GM12878 (cell line): ENCODE measurements at regions not wholly inside any gene's neighbourhood (a gene's known extent, or its start where the extent isn't known, plus 50 kb on each side); places are given as distances from the start of the nearest gene placed in this dataset.

Experiments used
- ATAC-seq: fragments of 200-7000 bp; cut with Tn5 transposase; 3 replicates; pipeline ENCODE4 v1.9.1; 2020; ENCODE audit warnings: mild to moderate bottlenecking, moderate library complexity
- BruUV-seq: library from RNA; stranded (reverse); fragments of 400-500 nt; replicated peaks from 2 replicates; lab custom pipeline; 2021; lab: Mats Ljungman, UMichigan
- CTCF ChIA-PET: fragments of 300-600 bp; sonication (Branson Sonifier 250); formaldehyde crosslinking; extraction: SDS; loops from one replicate; lab custom pipeline; 2021; ENCODE audit warnings: inconsistent platforms; lab: Yijun Ruan, JAX
- POLR2A ChIA-PET: fragments of 350-600 bp; formaldehyde crosslinking; extraction: SDS; loops from one replicate; lab custom pipeline; 2021; ENCODE audit warnings: inconsistent platforms; lab: Charles Lee
- RAD21 ChIA-PET: fragments of 300-600 bp; sonication (Branson Sonifier 250); formaldehyde crosslinking; loops from one replicate; lab custom pipeline; 2023; ENCODE audit warnings: antibody characterized with exemption; ENCODE audit not compliant: unreplicated experiment; lab: Charles Lee
- SMC1A ChIA-PET: fragments of 300-600 bp; sonication (Branson Sonifier 250); formaldehyde crosslinking; loops from one replicate; lab custom pipeline; 2023; ENCODE audit not compliant: unreplicated experiment, uncharacterized antibody; lab: Charles Lee
- DNase-seq: peaks from one replicate; pipeline ENCODE4 v3.0.0-alpha.2; 2011; ENCODE audit warnings: low read depth, low spot score
- FAIRE-seq: peaks from 3 replicates; lab custom pipeline; 2011; peaks lifted over from hg19 to GRCh38; lab: Jason Lieb, UNC
- H2AFZ ChIP-seq: 2 replicates; pipeline ENCODE4 v1.6.0; 2011; ENCODE audit warnings: low read depth, low read length, control low read depth; ENCODE audit not compliant: control insufficient read depth
- H3K27ac ChIP-seq: 2 replicates; pipeline ENCODE4 v1.5.1; 2011; ENCODE audit warnings: control low read depth; ENCODE audit not compliant: control insufficient read depth, insufficient read depth
- H3K27me3 ChIP-seq, 2 experiments: replicated peaks in 1 of 2; 2 replicates each; pipeline versions ENCODE4 v1.6.0 to v1.6.1; 2011; ENCODE audit warnings: low read length in 1 of 2; ENCODE audit not compliant: control insufficient read depth in 2 of 2, insufficient read depth in 2 of 2
- H3K36me3 ChIP-seq, 2 experiments: 2 replicates each; pipeline ENCODE4 v1.5.1; 2011; ENCODE audit warnings: low read length in 1 of 2; ENCODE audit not compliant: control insufficient read depth in 2 of 2, insufficient read depth in 2 of 2
- H3K4me1 ChIP-seq: 2 replicates; pipeline ENCODE4 v1.6.1; 2011; ENCODE audit warnings: mild to moderate bottlenecking, low read length, moderate library complexity, mixed read lengths; ENCODE audit not compliant: control insufficient read depth, insufficient read depth
- H3K4me2 ChIP-seq: 2 replicates; pipeline ENCODE4 v1.6.0; 2011; ENCODE audit warnings: control low read depth; ENCODE audit not compliant: control insufficient read depth, insufficient read depth
- H3K4me3 ChIP-seq: fragments of 200-600 bp; sonication (generic); 2 replicates; pipeline ENCODE4 v1.5.1; 2016
- H3K79me2 ChIP-seq: 2 replicates; pipeline ENCODE4 v1.6.0; 2011; ENCODE audit warnings: low read length; ENCODE audit not compliant: control insufficient read depth, insufficient read depth
- H3K9ac ChIP-seq: 2 replicates; pipeline ENCODE4 v1.8.0; 2011; ENCODE audit warnings: low read length, control low read depth, mixed read lengths; ENCODE audit not compliant: control insufficient read depth, insufficient read depth
- H3K9me3 ChIP-seq: replicated peaks from 3 replicates; pipeline ENCODE4 v1.5.1; 2011; ENCODE audit warnings: mild to moderate bottlenecking, low read length; ENCODE audit not compliant: control insufficient read depth, insufficient read depth
- H4K20me1 ChIP-seq: 2 replicates; pipeline ENCODE4 v1.6.0; 2011; ENCODE audit not compliant: control insufficient read depth, insufficient read depth
- BRCA1 ChIP-seq: IDR thresholded peaks from 2 replicates; pipeline ENCODE4 v1.6.1; 2011; ENCODE audit warnings: low read depth, low read length, improper control_type of control experiment
- CHD4 ChIP-seq: fragments of 200-600 bp; sonication (generic); IDR thresholded peaks from 2 replicates; pipeline ENCODE4 v1.6.1; 2016; ENCODE audit warnings: mild to moderate bottlenecking
- EGR1 ChIP-seq, 2 experiments: IDR thresholded peaks; 1 replicate in 1 of 2; 2 replicates in 1 of 2; pipeline ENCODE4 v1.6.1; 2011 to 2012; ENCODE audit warnings: low read depth in 2 of 2, low read length in 2 of 2, borderline replicate concordance in 1 of 2, mild to moderate bottlenecking in 1 of 2, moderate library complexity in 1 of 2
- HCFC1 ChIP-seq: fragments of 150-350 bp; IDR thresholded peaks from 2 replicates; pipeline ENCODE4 v1.6.1; 2014; ENCODE audit warnings: low read length
- MEF2A ChIP-seq: IDR thresholded peaks from 2 replicates; pipeline ENCODE4 v1.6.1; 2011; ENCODE audit warnings: low read depth, mild to moderate bottlenecking, low read length, moderate library complexity; ENCODE audit not compliant: insufficient read depth
- MTA3 ChIP-seq: IDR thresholded peaks from 2 replicates; pipeline ENCODE4 v1.6.1; 2012; ENCODE audit warnings: low read length, inconsistent platforms, borderline replicate concordance
- SPI1 ChIP-seq: IDR thresholded peaks from 2 replicates; pipeline ENCODE4 v1.6.1; 2011; ENCODE audit warnings: low read depth, mild to moderate bottlenecking, low read length, moderate library complexity, borderline replicate concordance; ENCODE audit not compliant: insufficient read depth
- STAT3 ChIP-seq: IDR thresholded peaks from 2 replicates; pipeline ENCODE4 v1.6.1; 2011; ENCODE audit warnings: low read depth, low read length, improper control_type of control experiment
- ZNF274 ChIP-seq: IDR thresholded peaks from one replicate; pipeline ENCODE4 v1.8.0; 2011; ENCODE audit not compliant: insufficient read length, insufficient read depth
- WGBS: methylation state at CpG from one replicate; pipeline ENCODE4 v1.1.6; 2016; ENCODE audit warnings: low lambda C conversion rate; ENCODE audit not compliant: insufficient replicate concordance, insufficient coverage; ENCODE audit errors: missing lambda C conversion rate; 5-methylcytosine and 5-hydroxymethylcytosine counted together
- in situ Hi-C: fragments of 300-500 bp; cut with MboI; formaldehyde crosslinking; loops from 9 replicates; pipeline ENCODE4 v1.14.3; 2018; ENCODE audit warnings: mixed read lengths
- intact Hi-C: fragments of 100-400 bp; cut with micrococcal nuclease; formaldehyde crosslinking; loops from one replicate; pipeline ENCODE4 v1.14.2; 2022; ENCODE audit not compliant: unreplicated experiment
- TF ChIP-seq, protein P1 (sequence below): fragments of 150-350 bp; IDR thresholded peaks from 2 replicates; pipeline ENCODE4 v1.6.1; 2016; ENCODE audit warnings: low read depth, low read length
- TF ChIP-seq, protein P2 (sequence below): fragments of 450-650 bp; IDR thresholded peaks from 2 replicates; pipeline ENCODE4 v1.6.1; 2014; ENCODE audit warnings: mild to moderate bottlenecking

DNA sequence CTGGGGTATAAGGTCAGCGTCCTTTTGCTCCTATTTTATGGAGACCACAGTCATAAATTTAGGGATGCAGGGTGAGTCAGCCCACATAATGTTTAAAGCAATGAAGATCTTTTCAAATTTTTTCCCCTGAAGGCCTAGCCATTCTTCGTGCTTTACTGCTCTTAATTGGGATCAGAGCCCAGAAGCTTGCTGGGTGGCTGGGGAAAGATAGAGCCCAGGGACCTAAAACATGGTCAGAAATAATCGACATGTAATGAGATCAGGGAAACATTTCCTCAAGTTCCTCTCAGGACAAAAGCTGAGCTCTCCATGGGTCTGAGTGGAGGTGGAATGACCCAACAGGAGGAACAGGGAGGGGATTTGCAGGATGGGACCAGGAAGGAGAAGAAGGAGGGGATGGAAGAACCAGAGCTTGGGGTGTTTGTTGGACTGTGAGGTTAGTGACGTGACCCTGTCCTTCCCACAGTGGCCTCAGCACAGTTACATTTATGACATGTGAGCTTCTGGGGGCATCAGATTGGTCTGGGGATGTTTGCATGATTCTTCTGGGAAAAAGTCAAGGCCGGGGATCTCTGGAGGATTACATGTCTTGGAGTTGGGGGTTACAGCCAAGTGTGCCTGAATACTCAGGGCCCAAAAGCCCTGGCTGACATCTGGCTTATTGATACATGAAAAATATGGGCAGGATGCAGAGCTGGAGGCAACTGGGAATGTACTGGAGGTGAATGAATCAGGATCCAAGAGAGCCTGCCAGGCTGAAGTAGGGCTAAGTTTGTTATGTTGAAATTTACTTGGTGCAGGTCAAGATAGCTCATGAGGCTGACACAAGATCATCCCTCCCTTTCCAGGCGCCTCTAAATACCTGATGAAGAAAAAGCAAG, 477.9 kb downstream of the RPS24 start:
- no peak overlapping the region for H3K9ac ChIP-seq
- H3K27ac ChIP-seq: no peak overlapping the region
- no peaks in the 10 kb centered on the region for H3K79me2 ChIP-seq
- H3K27me3 ChIP-seq: peaks cover 2 to 4% of the 10 kb centered on the region in 2 experiments; a peak in 3 of 4 replicates
- ChIA-PET RAD21 (interaction anchor here (0.6 kb wide), 1 partner anchor 13 kb away, joined by 3 read pairs; no protein-coding TSS in a partner anchor), POLR2A (no interaction called here), SMC1A (interaction anchor here (0.8 kb wide), 1 partner anchor 464 kb away, joined by 3 read pairs; no protein-coding TSS in a partner anchor), CTCF (no interaction called here)
- no peak overlapping the region for H3K4me2 ChIP-seq
- no peak for FAIRE-seq
- in situ Hi-C loops (no loop called here), intact Hi-C loops (no loop called here)
- H4K20me1 ChIP-seq: no peaks in the 10 kb centered on the region
- H3K9me3 ChIP-seq: no peaks in the 10 kb centered on the region
- ATAC-seq: no peak
- no peak overlapping the region for H2AFZ ChIP-seq
- no peak for DNase-seq
- no peaks in the 10 kb centered on the region for H3K4me1 ChIP-seq
- WGBS: 1% methylated on average over 6 of the region's 6 CpGs
- H3K4me3 ChIP-seq: no peak overlapping the region
- H3K36me3 ChIP-seq: no peaks in the 10 kb centered on the region
- TF ChIP-seq MTA3: no peak
- no peak for TF ChIP-seq MEF2A
- TF ChIP-seq EGR1 (IDR thresholded peaks at IDR 0.05; ENCODE audit: borderline replicate concordance in 1 of 2, low read depth in 2 of 2, low read length in 2 of 2): no peak
- TF ChIP-seq, protein P1, sequence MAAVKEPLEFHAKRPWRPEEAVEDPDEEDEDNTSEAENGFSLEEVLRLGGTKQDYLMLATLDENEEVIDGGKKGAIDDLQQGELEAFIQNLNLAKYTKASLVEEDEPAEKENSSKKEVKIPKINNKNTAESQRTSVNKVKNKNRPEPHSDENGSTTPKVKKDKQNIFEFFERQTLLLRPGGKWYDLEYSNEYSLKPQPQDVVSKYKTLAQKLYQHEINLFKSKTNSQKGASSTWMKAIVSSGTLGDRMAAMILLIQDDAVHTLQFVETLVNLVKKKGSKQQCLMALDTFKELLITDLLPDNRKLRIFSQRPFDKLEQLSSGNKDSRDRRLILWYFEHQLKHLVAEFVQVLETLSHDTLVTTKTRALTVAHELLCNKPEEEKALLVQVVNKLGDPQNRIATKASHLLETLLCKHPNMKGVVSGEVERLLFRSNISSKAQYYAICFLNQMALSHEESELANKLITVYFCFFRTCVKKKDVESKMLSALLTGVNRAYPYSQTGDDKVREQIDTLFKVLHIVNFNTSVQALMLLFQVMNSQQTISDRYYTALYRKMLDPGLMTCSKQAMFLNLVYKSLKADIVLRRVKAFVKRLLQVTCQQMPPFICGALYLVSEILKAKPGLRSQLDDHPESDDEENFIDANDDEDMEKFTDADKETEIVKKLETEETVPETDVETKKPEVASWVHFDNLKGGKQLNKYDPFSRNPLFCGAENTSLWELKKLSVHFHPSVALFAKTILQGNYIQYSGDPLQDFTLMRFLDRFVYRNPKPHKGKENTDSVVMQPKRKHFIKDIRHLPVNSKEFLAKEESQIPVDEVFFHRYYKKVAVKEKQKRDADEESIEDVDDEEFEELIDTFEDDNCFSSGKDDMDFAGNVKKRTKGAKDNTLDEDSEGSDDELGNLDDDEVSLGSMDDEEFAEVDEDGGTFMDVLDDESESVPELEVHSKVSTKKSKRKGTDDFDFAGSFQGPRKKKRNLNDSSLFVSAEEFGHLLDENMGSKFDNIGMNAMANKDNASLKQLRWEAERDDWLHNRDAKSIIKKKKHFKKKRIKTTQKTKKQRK: no peak
- no peak for TF ChIP-seq CHD4
- TF ChIP-seq SPI1: no peak
- TF ChIP-seq BRCA1: no peak
- no peak for TF ChIP-seq HCFC1
- no peak for TF ChIP-seq ZNF274
- TF ChIP-seq, protein P2, sequence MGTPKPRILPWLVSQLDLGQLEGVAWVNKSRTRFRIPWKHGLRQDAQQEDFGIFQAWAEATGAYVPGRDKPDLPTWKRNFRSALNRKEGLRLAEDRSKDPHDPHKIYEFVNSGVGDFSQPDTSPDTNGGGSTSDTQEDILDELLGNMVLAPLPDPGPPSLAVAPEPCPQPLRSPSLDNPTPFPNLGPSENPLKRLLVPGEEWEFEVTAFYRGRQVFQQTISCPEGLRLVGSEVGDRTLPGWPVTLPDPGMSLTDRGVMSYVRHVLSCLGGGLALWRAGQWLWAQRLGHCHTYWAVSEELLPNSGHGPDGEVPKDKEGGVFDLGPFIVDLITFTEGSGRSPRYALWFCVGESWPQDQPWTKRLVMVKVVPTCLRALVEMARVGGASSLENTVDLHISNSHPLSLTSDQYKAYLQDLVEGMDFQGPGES: no peak
- no peak for TF ChIP-seq STAT3
- BruUV-seq: no TSS peak
